ENCODE measurements at regions not wholly inside any gene's neighbourhood (a gene's known extent, or its start where the extent isn't known, plus 50 kb on each side); places are given as distances from the start of the nearest gene placed in this dataset.
"Not testable (repeated sequence)": the region's sequence is repeated elsewhere in the genome, so short reads cannot be mapped to it uniquely, and the experiment has no call there.

DNA sequence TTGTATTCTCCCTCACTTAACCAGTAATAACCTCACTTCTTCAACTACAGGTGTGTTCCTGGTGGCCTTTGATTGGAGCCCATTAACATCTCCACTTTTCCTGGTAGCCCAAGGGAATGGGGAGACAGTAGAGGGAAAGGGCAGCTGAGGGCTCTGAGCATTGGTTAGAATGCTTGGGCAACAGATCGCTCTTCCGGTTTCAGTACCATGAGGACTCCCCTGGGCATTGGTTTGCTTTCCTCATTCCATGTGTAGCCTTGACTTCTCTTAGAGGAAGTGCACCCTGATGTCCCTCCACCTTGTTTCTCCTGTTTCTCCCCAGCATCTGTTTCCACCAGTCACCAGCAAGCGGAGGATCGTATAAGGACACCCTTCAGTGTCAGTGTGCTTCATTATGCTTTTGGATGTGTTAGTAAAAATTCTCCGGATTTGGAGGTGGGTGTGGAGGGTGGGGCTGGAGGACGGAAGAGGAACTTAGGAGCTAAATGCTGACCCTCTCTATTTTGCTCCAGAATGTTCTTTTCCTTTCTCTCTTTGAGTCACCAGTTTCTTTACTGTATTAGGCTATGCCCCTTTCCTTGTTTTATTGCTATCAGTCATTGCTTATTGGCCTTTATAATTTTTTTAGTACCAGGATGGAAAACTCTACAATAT, 50.6 kb upstream of the ZNG1B start:
- ATAC-seq; H3K27me3 ChIP-seq (ENCODE audit: control insufficient read depth, insufficient read depth, low read length); H3K27ac ChIP-seq (ENCODE audit: low read length); DNase-seq (ENCODE audit: low read depth, low spot score); H3K36me3 ChIP-seq (ENCODE audit: control insufficient read depth, insufficient read depth, low read length); intact Hi-C loops (cut with micrococcal nuclease; ENCODE audit: unreplicated experiment); POLR2A ChIA-PET; BruUV-seq (replicated peaks); H3K4me1 ChIP-seq (ENCODE audit: control insufficient read depth, insufficient read depth, low read length); CTCF ChIA-PET; in situ Hi-C loops (cut with HindIII; ENCODE audit: low pct_unique_long_range_greater_than_20kb, low sequenced_read_pairs); H3K4me3 ChIP-seq (ENCODE audit: low read depth in 2 of 2, low read length in 2 of 2); H3K9me3 ChIP-seq (ENCODE audit: control insufficient read depth, insufficient read depth, low read depth, low read length): not testable (repeated sequence)

GRCh38 chr2:113379621-113380020, 57.9 kb upstream of the ZNG1B start:
- H3K4me3 ChIP-seq (ENCODE audit: low read depth in 2 of 2, low read length in 2 of 2); H3K36me3 ChIP-seq (ENCODE audit: control insufficient read depth, insufficient read depth, low read length); ATAC-seq; in situ Hi-C loops (cut with HindIII; ENCODE audit: low pct_unique_long_range_greater_than_20kb, low sequenced_read_pairs); DNase-seq (ENCODE audit: low read depth, low spot score); intact Hi-C loops (cut with micrococcal nuclease; ENCODE audit: unreplicated experiment); CTCF ChIA-PET; BruUV-seq (replicated peaks); H3K9me3 ChIP-seq (ENCODE audit: control insufficient read depth, insufficient read depth, low read depth, low read length); H3K27ac ChIP-seq (ENCODE audit: low read length); H3K4me1 ChIP-seq (ENCODE audit: control insufficient read depth, insufficient read depth, low read length); POLR2A ChIA-PET; H3K27me3 ChIP-seq (ENCODE audit: control insufficient read depth, insufficient read depth, low read length): not testable (repeated sequence)

- H3K36me3 ChIP-seq (ENCODE audit: control insufficient read depth, insufficient read depth, low read length): no peaks in the 10 kb centered on the region
- no peak overlapping the region for H3K27ac ChIP-seq (ENCODE audit: low read length)
- ChIA-PET POLR2A (no interaction called here), CTCF (no interaction called here)
- ATAC-seq (no peak), DNase-seq (ENCODE audit: low read depth, low spot score) (no peak)
- intact Hi-C loops (cut with micrococcal nuclease; ENCODE audit: unreplicated experiment): no loop called here
- TF ChIP-seq POLR2AphosphoS5 (IDR thresholded peaks at IDR 0.05; ENCODE audit: low read depth, low read length) (no peak), SIN3A (IDR thresholded peaks at IDR 0.05; ENCODE audit: borderline replicate concordance, insufficient read depth, low read depth, low read length) (no peak), TCF7L2 (IDR thresholded peaks at IDR 0.05; ENCODE audit: low read depth, low read length) (no peak), REST (IDR thresholded peaks at IDR 0.05; ENCODE audit: insufficient read depth in 1 of 2, low read depth in 2 of 2, low read length in 1 of 2) (no peak)
- TF ChIP-seq, protein P1, sequence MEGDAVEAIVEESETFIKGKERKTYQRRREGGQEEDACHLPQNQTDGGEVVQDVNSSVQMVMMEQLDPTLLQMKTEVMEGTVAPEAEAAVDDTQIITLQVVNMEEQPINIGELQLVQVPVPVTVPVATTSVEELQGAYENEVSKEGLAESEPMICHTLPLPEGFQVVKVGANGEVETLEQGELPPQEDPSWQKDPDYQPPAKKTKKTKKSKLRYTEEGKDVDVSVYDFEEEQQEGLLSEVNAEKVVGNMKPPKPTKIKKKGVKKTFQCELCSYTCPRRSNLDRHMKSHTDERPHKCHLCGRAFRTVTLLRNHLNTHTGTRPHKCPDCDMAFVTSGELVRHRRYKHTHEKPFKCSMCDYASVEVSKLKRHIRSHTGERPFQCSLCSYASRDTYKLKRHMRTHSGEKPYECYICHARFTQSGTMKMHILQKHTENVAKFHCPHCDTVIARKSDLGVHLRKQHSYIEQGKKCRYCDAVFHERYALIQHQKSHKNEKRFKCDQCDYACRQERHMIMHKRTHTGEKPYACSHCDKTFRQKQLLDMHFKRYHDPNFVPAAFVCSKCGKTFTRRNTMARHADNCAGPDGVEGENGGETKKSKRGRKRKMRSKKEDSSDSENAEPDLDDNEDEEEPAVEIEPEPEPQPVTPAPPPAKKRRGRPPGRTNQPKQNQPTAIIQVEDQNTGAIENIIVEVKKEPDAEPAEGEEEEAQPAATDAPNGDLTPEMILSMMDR (IDR thresholded peaks at IDR 0.05): no peak
- H3K9me3 ChIP-seq (ENCODE audit: control insufficient read depth, insufficient read depth, low read depth, low read length): no peaks in the 10 kb centered on the region
- no peaks in the 10 kb centered on the region for H3K4me1 ChIP-seq (ENCODE audit: control insufficient read depth, insufficient read depth, low read length)
- no TSS peak for BruUV-seq (replicated peaks)
- H3K27me3 ChIP-seq (ENCODE audit: control insufficient read depth, insufficient read depth, low read length): no peaks in the 10 kb centered on the region; the same call in 1 of the 2 replicates
- in situ Hi-C loops (cut with HindIII; ENCODE audit: low pct_unique_long_range_greater_than_20kb, low sequenced_read_pairs): no loop called here
- no peak overlapping the region for H3K4me3 ChIP-seq (ENCODE audit: low read depth in 2 of 2, low read length in 2 of 2)
These were observed 60.5 kb upstream of the ZNG1B start for GRCh38 chr2:113376913-113377445.

All from Panc1 (cell line).